Uterus (tissue), 2 donors: ENCODE measurements at regions not wholly inside any gene's neighbourhood (a gene's known extent, or its start where the extent isn't known, plus 50 kb on each side); places are given as distances from the start of the nearest gene placed in this dataset.

ENCODE experiments used
- POLR2A ChIP-seq, 2 donors: fragments of 450-650 bp; IDR thresholded peaks; one replicate each; pipeline ENCODE4 v1.6.1; 2016; ENCODE audit warnings: antibody characterized with exemption in 2 of 2, mild to moderate bottlenecking in 1 of 2, moderate library complexity in 1 of 2
- TF ChIP-seq, protein P1 (sequence below), 4 experiments: fragments of 200-600 bp in 2 of 4; fragments of 450-650 bp in 2 of 4; sonication (generic) in 2 of 4; IDR thresholded peaks; one replicate each; pipeline ENCODE4 v1.5.1; 2016 to 2019; ENCODE audit warnings: antibody characterized with exemption in 4 of 4, mild to moderate bottlenecking in 2 of 4, moderate library complexity in 1 of 4

DNA sequence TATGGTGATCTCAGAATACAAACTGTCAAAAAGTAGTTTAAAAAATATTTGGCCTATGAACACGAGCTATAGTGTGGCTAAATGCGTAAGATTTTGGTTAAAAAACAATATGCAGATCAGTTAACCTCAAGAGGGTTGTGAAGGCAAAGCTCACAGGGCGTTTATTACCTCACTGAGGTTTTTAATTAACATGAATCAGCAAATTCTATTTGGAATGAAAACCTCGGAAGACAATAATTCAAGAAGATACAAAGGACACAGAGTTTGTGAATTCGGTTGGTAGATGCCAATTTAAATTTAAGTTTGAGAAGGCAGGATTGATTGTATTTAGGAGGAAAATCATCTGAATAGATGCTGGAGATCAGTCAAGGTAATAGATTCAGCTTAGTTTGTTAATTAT, 1434.6 kb downstream of the C4orf33 start:
- TF ChIP-seq, protein P1, sequence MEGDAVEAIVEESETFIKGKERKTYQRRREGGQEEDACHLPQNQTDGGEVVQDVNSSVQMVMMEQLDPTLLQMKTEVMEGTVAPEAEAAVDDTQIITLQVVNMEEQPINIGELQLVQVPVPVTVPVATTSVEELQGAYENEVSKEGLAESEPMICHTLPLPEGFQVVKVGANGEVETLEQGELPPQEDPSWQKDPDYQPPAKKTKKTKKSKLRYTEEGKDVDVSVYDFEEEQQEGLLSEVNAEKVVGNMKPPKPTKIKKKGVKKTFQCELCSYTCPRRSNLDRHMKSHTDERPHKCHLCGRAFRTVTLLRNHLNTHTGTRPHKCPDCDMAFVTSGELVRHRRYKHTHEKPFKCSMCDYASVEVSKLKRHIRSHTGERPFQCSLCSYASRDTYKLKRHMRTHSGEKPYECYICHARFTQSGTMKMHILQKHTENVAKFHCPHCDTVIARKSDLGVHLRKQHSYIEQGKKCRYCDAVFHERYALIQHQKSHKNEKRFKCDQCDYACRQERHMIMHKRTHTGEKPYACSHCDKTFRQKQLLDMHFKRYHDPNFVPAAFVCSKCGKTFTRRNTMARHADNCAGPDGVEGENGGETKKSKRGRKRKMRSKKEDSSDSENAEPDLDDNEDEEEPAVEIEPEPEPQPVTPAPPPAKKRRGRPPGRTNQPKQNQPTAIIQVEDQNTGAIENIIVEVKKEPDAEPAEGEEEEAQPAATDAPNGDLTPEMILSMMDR (IDR thresholded peaks at IDR 0.05) = no peak
- no peak for TF ChIP-seq POLR2A (IDR thresholded peaks at IDR 0.05)
